HL-60 (cell line): ENCODE measurements at regions not wholly inside any gene's neighbourhood (a gene's known extent, or its start where the extent isn't known, plus 50 kb on each side); places are given as distances from the start of the nearest gene placed in this dataset.

ENCODE experiments used
- DNase-seq, 2 experiments: peaks; one replicate each; pipeline ENCODE4 v3.0.0-alpha.2; 2010 to 2020; ENCODE audit warnings: low read depth in 1 of 2, low spot score in 1 of 2
- H3K27ac ChIP-seq: fragments of 250-450 bp; sonication (Bioruptor Pico); replicated peaks from 2 replicates; pipeline ENCODE4 v1.5.1; 2020; ENCODE audit warnings: mild to moderate bottlenecking, moderate library complexity
- H3K27me3 ChIP-seq: fragments of 250-450 bp; sonication (Bioruptor Pico); 2 replicates; pipeline ENCODE4 v1.5.1; 2021; ENCODE audit warnings: mild to moderate bottlenecking, moderate library complexity; ENCODE audit not compliant: insufficient read depth, poor library complexity, severe bottlenecking
- H3K4me3 ChIP-seq: replicated peaks from 2 replicates; pipeline ENCODE4 v1.5.1; 2011; ENCODE audit warnings: mild to moderate bottlenecking, control low read depth, low read length; ENCODE audit not compliant: insufficient read depth
- CTCF ChIP-seq: IDR thresholded peaks from one replicate; pipeline ENCODE4 v1.5.1; 2011; ENCODE audit warnings: low read length, control low read depth, inconsistent platforms; ENCODE audit not compliant: insufficient read depth
- GABPA ChIP-seq: IDR thresholded peaks from 2 replicates; pipeline ENCODE4 v1.6.1; 2012; ENCODE audit warnings: low read depth
- POLR2AphosphoS5 ChIP-seq: IDR thresholded peaks from 2 replicates; pipeline ENCODE4 v1.6.1; 2012; ENCODE audit warnings: low read depth
- REST ChIP-seq: IDR thresholded peaks from 2 replicates; pipeline ENCODE4 v1.6.1; 2012; ENCODE audit warnings: low read depth; ENCODE audit not compliant: insufficient replicate concordance
- SPI1 ChIP-seq: IDR thresholded peaks from 2 replicates; pipeline ENCODE4 v1.6.1; 2012; ENCODE audit warnings: low read depth, mild to moderate bottlenecking, borderline replicate concordance

DNA sequence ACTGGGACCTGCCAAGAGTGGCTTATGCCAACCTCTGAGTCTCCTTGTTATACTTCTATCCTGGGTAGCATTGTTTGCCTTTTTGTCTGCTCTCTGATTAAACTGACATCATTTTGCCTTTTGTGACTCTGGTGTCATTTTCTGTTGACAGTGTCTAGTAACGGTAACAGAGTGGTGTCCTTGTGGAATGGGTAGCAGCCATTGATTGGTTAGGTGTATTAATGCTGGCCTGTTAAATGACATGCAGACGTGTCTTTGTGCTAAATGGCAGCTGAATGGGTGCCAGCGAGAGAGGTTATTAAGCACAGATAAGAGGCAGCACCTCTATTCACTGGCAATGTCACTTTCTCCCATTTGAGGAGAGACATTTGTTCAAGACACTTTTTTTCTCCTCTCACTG is 1289.4 kb downstream of the PCDH9 start:
- Histone ChIP-seq H3K27ac (no peak overlapping the region), H3K27me3 (no peaks in the 10 kb centered on the region), H3K4me3 (no peak overlapping the region)
- no peak for DNase-seq
- TF ChIP-seq GABPA (no peak), POLR2AphosphoS5 (no peak), SPI1 (no peak), REST (no peak), CTCF (no peak)

DNA sequence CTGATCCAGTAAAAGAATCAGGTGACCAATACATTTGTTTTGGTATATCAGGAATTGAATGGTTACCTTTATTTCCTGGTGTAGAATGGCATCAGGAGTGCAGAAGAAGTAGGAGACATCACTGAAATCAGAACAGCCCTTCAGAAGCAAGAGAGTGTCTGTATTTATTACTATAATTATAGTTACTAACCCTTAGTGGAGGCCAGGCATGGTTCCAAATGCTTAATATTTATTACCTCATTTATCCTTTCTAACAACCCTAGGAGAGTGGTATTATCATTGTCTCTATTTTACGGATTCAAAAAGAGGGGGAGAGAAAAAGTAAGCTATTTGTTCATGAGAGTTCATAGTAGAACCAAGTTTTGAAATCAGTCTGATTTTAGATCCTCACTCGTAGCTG is 1292.9 kb downstream of the PCDH9 start:
- no peaks in the 10 kb centered on the region for H3K27me3 ChIP-seq
- H3K27ac ChIP-seq: no peak overlapping the region
- no peak for DNase-seq
- TF ChIP-seq POLR2AphosphoS5 (no peak), SPI1 (no peak), CTCF (no peak), REST (no peak), GABPA (no peak)
- H3K4me3 ChIP-seq: no peak overlapping the region

GRCh38 chr13:65936249-65936648 is 1293.9 kb downstream of the PCDH9 start:
- no peak for DNase-seq
- no peaks in the 10 kb centered on the region for H3K27me3 ChIP-seq
- no peak overlapping the region for H3K27ac ChIP-seq
- TF ChIP-seq GABPA (no peak), POLR2AphosphoS5 (no peak), SPI1 (no peak), REST (no peak), CTCF (no peak)
- H3K4me3 ChIP-seq: no peak overlapping the region
